PC-9 (cell line): ENCODE measurements at regions not wholly inside any gene's neighbourhood (a gene's known extent, or its start where the extent isn't known, plus 50 kb on each side); places are given as distances from the start of the nearest gene placed in this dataset.

Experiments
- CTCF ChIP-seq: fragments of 200-600 bp; sonication (generic); conservative IDR thresholded peaks from 2 replicates; pipeline ENCODE4 v1.6.1; 2017; ENCODE audit warnings: mixed run types, antibody characterized with exemption, mild to moderate bottlenecking, moderate library complexity
- EZH2 ChIP-seq: fragments of 200-600 bp; sonication (generic); IDR thresholded peaks from 2 replicates; pipeline ENCODE4 v1.8.0; 2017; ENCODE audit warnings: antibody characterized with exemption, low read depth

GRCh38 chr17:12302711-12303110 lies 282.0 kb downstream of the MAP2K4 start:
- TF ChIP-seq CTCF (no peak), EZH2 (no peak)
